ENCODE measurements at regions not wholly inside any gene's neighbourhood (a gene's known extent, or its start where the extent isn't known, plus 50 kb on each side); places are given as distances from the start of the nearest gene placed in this dataset.

GRCh38 chr10:114767101-114767985 lies 54.2 kb upstream of the FHIP2A start:
- Mint-ChIP-seq H3K4me3 (peak overlapping the region; percentile 91), H3K9me3 (no peaks in the 10 kb centered on the region), H3K4me1 (ENCODE audit: low read depth) (peaks cover 32% of the 10 kb centered on the region), H3K36me3 (ENCODE audit: low read depth) (no peaks in the 10 kb centered on the region), H3K27me3 (ENCODE audit: insufficient read depth) (peaks cover 2% of the 10 kb centered on the region; the same call in 1 of the 2 replicates), H3K27ac (peak overlapping the region; percentile 67)
- peak; percentile 60 for DNase-seq
- no peak for TF ChIP-seq CTCF (IDR thresholded peaks at IDR 0.05)

GRCh38 chr10:114767986-114768821 lies 53.4 kb upstream of the FHIP2A start:
- no peak overlapping the region for H3K27ac Mint-ChIP-seq
- no peak for TF ChIP-seq CTCF (IDR thresholded peaks at IDR 0.05)
- no peak for DNase-seq
- no peaks in the 10 kb centered on the region for H3K36me3 Mint-ChIP-seq (ENCODE audit: low read depth)
- H3K9me3 Mint-ChIP-seq = no peaks in the 10 kb centered on the region
- peaks cover 37% of the 10 kb centered on the region for H3K4me1 Mint-ChIP-seq (ENCODE audit: low read depth)
- peak overlapping the region; percentile 81 for H3K4me3 Mint-ChIP-seq
- peaks cover 2% of the 10 kb centered on the region; the same call in 1 of the 2 replicates for H3K27me3 Mint-ChIP-seq (ENCODE audit: insufficient read depth)

GRCh38 chr10:114770009-114770408 lies 51.6 kb upstream of the FHIP2A start:
- Mint-ChIP-seq H3K9me3 (no peaks in the 10 kb centered on the region), H3K4me3 (no peak overlapping the region), H3K36me3 (ENCODE audit: low read depth) (no peaks in the 10 kb centered on the region), H3K4me1 (ENCODE audit: low read depth) (peaks cover 37% of the 10 kb centered on the region), H3K27ac (no peak overlapping the region), H3K27me3 (ENCODE audit: insufficient read depth) (peaks cover 4% of the 10 kb centered on the region)
- no peak for DNase-seq
- no peak for TF ChIP-seq CTCF (IDR thresholded peaks at IDR 0.05)

- Mint-ChIP-seq H3K36me3 (ENCODE audit: low read depth) (no peaks in the 10 kb centered on the region), H3K27ac (no peak overlapping the region), H3K27me3 (ENCODE audit: insufficient read depth) (peaks cover 4% of the 10 kb centered on the region), H3K9me3 (no peaks in the 10 kb centered on the region), H3K4me1 (ENCODE audit: low read depth) (peaks cover 37% of the 10 kb centered on the region), H3K4me3 (no peak overlapping the region)
- no peak for DNase-seq
- no peak for TF ChIP-seq CTCF (IDR thresholded peaks at IDR 0.05)
Observed at GRCh38 chr10:114771157-114771556, 50.4 kb upstream of the FHIP2A start.

GRCh38 chr10:114771749-114772148 lies 49.8 kb upstream of the FHIP2A start:
- no peak for TF ChIP-seq CTCF (IDR thresholded peaks at IDR 0.05)
- no peaks in the 10 kb centered on the region for H3K36me3 Mint-ChIP-seq (ENCODE audit: low read depth)
- H3K27ac Mint-ChIP-seq = no peak overlapping the region
- no peak for DNase-seq
- peaks cover 4% of the 10 kb centered on the region for H3K27me3 Mint-ChIP-seq (ENCODE audit: insufficient read depth)
- no peak overlapping the region for H3K4me3 Mint-ChIP-seq
- no peaks in the 10 kb centered on the region for H3K9me3 Mint-ChIP-seq
- peaks cover 32% of the 10 kb centered on the region for H3K4me1 Mint-ChIP-seq (ENCODE audit: low read depth)
